ENCODE measurements at regions not wholly inside any gene's neighbourhood (a gene's known extent, or its start where the extent isn't known, plus 50 kb on each side); places are given as distances from the start of the nearest gene placed in this dataset.
"Not testable (repeated sequence)": the region's sequence is repeated elsewhere in the genome, so short reads cannot be mapped to it uniquely, and the experiment has no call there.

GRCh38 chr17:65301882-65302281 lies 164.7 kb downstream of the RGS9 start:
- DNase-seq, result not testable (repeated sequence)

GRCh38 chr17:65301184-65301583 lies 164.0 kb downstream of the RGS9 start:
- no peak for DNase-seq

GRCh38 chr17:65297916-65298315 lies 160.7 kb downstream of the RGS9 start:
- DNase-seq, result no peak

GRCh38 chr17:65297384-65297783 lies 160.2 kb downstream of the RGS9 start:
- no peak for DNase-seq

- DNase-seq, result peak; percentile 69
Measured at GRCh38 chr17:65294181-65294719, 157.1 kb downstream of the RGS9 start.

- DNase-seq, result no peak
Measured at GRCh38 chr17:65293584-65294180, 156.5 kb downstream of the RGS9 start.

GRCh38 chr17:65292430-65292829 lies 155.3 kb downstream of the RGS9 start:
- no peak for DNase-seq

GRCh38 chr17:65291301-65291700 lies 154.1 kb downstream of the RGS9 start:
- DNase-seq, result not testable (repeated sequence)

- no peak for DNase-seq
Measured at GRCh38 chr17:65290616-65291015, 153.4 kb downstream of the RGS9 start.

- DNase-seq, result no peak
Measured at GRCh38 chr17:65290056-65290455, 152.9 kb downstream of the RGS9 start.

- no peak for DNase-seq
Measured at GRCh38 chr17:65287040-65287439, 149.9 kb downstream of the RGS9 start.

- DNase-seq, result no peak
Measured at GRCh38 chr17:65283704-65284103, 146.5 kb downstream of the RGS9 start.

GRCh38 chr17:65279456-65279855 lies 142.3 kb downstream of the RGS9 start:
- DNase-seq, result no peak

- DNase-seq, result no peak
Measured at GRCh38 chr17:65278820-65279184, 141.6 kb downstream of the RGS9 start.

- DNase-seq, result peak; percentile 51
Measured at GRCh38 chr17:65278050-65278819, 141.1 kb downstream of the RGS9 start.

- DNase-seq, result no peak
Measured at GRCh38 chr17:65277576-65277975, 140.4 kb downstream of the RGS9 start.
